Right lobe of liver (tissue), 4 donors: ENCODE measurements at regions not wholly inside any gene's neighbourhood (a gene's known extent, or its start where the extent isn't known, plus 50 kb on each side); places are given as distances from the start of the nearest gene placed in this dataset.

Experiments
- POLR2A ChIP-seq: fragments of 450-650 bp; IDR thresholded peaks from one replicate; pipeline ENCODE4 v1.6.1; 2017; ENCODE audit warnings: antibody characterized with exemption, mild to moderate bottlenecking
- TF ChIP-seq, protein P1 (sequence below), 4 donors: fragments of 200-600 bp in 3 of 4; fragments of 450-650 bp in 1 of 4; IDR thresholded peaks; one replicate each; pipeline versions ENCODE4 v1.5.1 to v1.8.0; 2016 to 2022; ENCODE audit warnings: antibody characterized with exemption in 4 of 4, mild to moderate bottlenecking in 2 of 4
- donor health status: DM: no; HTN: no; CAD: no.
- donor health status: DM: no; HTN: no; CAD: no.
- donor health status: DM: no; HTN: yes; CAD: no.

DNA sequence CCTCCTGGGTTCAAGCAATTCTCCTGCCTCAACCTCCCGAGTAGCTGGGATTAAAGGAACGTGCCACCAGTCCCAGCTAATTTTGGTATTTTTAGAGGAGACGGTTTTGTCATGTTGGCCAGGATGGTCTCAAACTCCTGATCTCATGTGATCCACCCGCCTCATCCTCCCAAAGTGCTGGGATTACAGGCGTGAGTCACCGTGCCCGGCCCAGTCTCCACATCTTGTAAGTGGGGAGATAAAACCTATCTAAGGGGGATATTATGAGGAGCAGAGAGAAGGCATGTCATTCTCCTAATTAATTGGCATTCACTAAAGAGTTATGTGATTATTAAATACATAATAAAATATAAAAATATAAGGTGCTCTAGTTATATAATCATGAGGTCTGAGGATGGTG, 94.1 kb upstream of the BOD1 start:
- TF ChIP-seq POLR2A = no peak
- TF ChIP-seq, protein P1, sequence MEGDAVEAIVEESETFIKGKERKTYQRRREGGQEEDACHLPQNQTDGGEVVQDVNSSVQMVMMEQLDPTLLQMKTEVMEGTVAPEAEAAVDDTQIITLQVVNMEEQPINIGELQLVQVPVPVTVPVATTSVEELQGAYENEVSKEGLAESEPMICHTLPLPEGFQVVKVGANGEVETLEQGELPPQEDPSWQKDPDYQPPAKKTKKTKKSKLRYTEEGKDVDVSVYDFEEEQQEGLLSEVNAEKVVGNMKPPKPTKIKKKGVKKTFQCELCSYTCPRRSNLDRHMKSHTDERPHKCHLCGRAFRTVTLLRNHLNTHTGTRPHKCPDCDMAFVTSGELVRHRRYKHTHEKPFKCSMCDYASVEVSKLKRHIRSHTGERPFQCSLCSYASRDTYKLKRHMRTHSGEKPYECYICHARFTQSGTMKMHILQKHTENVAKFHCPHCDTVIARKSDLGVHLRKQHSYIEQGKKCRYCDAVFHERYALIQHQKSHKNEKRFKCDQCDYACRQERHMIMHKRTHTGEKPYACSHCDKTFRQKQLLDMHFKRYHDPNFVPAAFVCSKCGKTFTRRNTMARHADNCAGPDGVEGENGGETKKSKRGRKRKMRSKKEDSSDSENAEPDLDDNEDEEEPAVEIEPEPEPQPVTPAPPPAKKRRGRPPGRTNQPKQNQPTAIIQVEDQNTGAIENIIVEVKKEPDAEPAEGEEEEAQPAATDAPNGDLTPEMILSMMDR (IDR thresholded peaks at IDR 0.05) = no peak
